NCI-H2196 treated with DMSO at 0.1 percent for 48 hours (cell line): ENCODE measurements at regions not wholly inside any gene's neighbourhood (a gene's known extent, or its start where the extent isn't known, plus 50 kb on each side); places are given as distances from the start of the nearest gene placed in this dataset.

Experiments
- DNase-seq: peaks from one replicate; lab custom pipeline; 2025; ENCODE audit not compliant: unreplicated experiment; lab: John Stamatoyannopoulos, UW

DNA sequence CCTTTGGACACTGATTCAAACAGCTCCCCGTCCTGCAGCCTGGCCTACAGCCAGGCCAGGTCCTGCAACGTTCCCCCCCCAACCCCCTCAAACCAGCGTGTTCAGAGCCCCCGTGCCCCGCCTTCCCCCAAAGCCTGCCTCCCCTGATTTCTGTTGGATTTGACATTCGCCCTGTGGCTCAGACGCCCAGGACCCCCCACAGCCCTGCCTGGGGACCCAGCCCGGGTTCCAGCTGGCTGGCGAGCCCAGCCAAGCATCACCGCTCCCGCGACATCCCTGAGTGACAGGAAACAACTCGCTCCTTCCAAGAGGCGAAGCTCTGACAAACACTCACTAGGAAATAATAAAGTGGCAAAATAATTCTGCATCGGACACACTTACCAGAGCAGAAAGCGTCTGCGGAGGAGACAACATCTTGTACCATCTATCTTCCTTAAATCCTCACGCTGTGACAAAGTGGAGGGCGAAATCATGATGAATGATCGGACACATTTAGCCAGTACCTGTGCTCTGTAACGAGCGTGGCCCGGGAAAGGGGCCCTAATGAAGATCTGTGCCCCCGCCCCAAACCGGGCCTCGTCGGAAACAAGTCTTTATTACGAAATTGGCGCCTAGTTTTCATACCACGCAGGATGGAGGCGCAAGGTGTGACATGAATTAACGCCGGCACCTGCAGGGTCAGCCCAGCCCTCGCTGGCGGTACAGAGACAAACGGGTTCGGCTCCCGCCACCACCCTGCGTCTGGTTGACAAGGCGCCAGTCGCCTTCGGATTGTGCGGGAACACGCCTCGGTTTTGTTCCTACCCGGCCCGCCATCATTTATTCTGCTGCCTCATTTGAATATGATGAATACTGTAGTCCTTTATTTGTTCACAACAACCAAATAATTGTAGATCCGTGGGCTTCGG lies 91.0 kb upstream of the MVB12B start:
- no peak for DNase-seq

- no peak for DNase-seq
Observed at GRCh38 chr9:126236273-126236672, 90.4 kb upstream of the MVB12B start.

GRCh38 chr9:126238415-126238814 lies 88.2 kb upstream of the MVB12B start:
- no peak for DNase-seq

GRCh38 chr9:126239515-126239914 lies 87.1 kb upstream of the MVB12B start:
- no peak for DNase-seq

GRCh38 chr9:126240835-126241234 lies 85.8 kb upstream of the MVB12B start:
- no peak for DNase-seq

DNA sequence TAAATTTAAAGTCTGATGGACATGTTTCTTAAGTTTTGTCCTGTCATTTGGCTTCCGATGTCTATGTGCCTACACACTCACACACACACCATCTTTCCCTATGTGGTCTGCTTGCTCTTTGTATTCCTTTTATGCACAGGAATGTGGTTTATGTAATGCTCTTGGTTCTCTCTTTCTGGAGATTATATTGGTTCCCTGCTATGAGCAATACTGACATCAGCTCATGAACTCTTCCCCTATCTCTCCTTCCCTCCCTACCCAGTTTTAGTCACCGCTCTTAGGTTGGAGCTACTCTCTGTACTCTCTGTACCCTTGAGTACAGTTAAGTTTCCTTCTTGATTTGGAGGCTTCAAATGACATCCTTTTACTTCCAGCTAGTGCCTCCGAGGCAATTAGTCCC lies 77.9 kb upstream of the MVB12B start:
- DNase-seq = no peak

GRCh38 chr9:126261584-126262356 lies 64.9 kb upstream of the MVB12B start:
- DNase-seq = no peak

DNA sequence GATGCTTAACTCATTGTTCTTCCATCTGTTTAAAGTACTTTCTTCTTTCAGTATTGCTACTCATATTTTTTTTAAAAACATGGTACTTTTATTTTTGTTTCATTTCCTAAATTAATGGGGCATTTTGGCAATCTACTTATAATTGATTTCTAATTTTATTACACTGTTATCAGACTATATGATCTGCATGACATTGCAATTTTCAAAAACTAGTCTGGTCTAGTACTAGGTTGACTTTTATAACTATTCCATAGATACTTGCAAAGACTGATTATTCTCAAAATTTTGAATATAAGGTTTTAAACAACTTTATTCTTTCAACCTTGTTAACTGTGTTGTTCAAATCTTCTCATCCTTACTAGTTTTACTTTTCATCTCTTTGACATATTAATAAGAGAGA lies 63.9 kb upstream of the MVB12B start:
- no peak for DNase-seq

DNA sequence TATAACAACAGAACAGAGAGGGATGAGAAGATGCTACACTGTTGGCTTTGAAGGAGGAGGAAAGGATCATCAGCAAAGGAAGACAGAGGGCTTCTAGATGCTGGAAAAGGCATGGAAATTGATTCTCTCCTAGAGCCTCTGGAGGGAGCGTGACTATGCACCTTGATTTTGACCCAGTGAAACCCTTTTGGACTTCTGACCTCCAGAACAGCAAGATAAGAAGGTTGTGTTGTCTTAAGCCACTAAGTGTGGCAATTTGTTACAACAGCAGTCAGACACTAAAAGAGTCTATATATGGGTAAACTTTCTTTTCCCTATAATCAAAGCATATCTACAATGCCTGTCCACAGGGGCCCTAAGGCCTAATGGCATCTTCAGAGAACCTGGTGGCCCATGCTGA lies 56.1 kb upstream of the MVB12B start:
- no peak for DNase-seq

DNA sequence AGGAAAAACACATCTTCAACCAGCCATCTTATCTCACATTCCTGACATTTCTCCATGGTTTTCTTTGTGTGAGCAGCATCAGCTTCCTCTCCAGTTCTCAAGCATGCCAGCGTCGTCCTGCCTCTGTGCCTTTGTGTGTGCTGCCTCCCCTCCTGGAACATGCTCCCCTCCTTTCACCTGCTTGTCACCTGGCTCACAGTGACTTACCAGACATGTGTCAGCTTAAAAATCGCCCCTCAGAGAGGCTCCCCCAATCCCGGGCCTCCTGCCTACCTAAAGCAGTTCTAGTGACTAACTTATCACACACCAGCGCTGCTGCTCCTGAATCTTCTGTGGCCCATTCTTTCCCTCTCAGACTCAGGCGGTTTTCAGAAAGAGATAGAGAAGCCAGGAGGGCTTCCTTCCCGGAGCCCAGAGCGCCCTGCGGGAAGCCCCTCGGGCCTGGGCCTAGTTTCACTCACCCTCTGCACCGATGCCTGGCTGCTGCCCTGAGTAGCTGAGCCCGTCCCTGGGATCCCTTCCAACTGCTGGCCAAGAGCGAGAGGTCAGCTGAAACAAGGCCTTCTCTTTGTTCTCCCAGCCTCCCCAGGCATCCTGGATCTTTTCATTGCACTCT lies 51.1 kb upstream of the MVB12B start:
- no peak for DNase-seq

- DNase-seq = no peak
Observed at GRCh38 chr9:126276056-126276728, 50.4 kb upstream of the MVB12B start.
